ENCODE measurements at regions not wholly inside any gene's neighbourhood (a gene's known extent, or its start where the extent isn't known, plus 50 kb on each side); places are given as distances from the start of the nearest gene placed in this dataset.

DNA sequence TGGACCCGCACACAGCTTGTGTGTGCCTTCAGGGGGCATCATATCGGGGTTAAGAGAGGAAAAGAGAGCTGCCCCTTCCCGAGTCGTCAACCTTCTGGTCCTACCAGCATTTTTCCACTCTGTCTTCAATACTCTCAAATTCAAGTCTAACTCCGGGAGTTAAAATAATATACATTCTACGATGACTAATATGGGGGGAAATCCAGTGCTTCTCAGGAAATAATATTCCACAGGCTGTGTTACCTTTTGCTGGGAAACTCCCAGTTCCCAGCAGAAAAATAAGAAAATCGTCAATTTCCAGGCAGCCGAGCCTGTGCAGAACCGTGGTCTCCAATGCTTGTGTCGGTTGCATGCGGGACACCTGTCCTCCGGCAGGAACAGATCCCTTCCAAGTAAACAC lies 105.0 kb upstream of the FOXF1 start:
- ATAC-seq = no peak
- no peaks in the 10 kb centered on the region for H3K9me3 Mint-ChIP-seq

DNA sequence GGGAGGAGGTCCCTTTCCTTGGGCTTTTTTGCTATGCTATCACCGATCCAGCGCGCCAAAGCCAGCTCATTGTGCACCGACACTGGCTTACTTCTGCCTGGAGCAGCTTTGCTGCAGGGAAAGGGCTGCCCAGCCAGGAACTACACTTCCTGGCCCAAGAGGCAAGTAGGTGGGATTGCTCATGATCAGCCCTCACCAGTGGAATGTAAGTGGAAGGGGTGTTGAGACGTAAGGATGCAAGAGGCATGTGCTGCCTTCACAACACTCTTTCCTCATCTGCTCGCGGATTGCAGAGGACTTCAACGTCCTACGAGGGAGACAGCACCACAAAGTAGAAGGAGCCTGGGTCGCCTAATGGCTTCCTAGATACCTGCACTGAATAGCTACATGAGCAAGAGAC lies 104.3 kb upstream of the FOXF1 start:
- H3K27me3 Mint-ChIP-seq = peaks cover 36% of the 10 kb centered on the region
- H3K27ac Mint-ChIP-seq = no peak overlapping the region
- H3K4me1 Mint-ChIP-seq = no peaks in the 10 kb centered on the region
- no peak overlapping the region for H3K4me3 Mint-ChIP-seq
- H3K9me3 Mint-ChIP-seq = no peaks in the 10 kb centered on the region
- ATAC-seq = no peak
- no peaks in the 10 kb centered on the region for H3K36me3 Mint-ChIP-seq

More for the DNA sequence above, 105.0 kb upstream of the FOXF1 start:
- H3K36me3 Mint-ChIP-seq = no peaks in the 10 kb centered on the region
- no peaks in the 10 kb centered on the region for H3K4me1 Mint-ChIP-seq
- H3K27ac Mint-ChIP-seq = no peak overlapping the region
- peaks cover 36% of the 10 kb centered on the region for H3K27me3 Mint-ChIP-seq
- H3K4me3 Mint-ChIP-seq = no peak overlapping the region

GRCh38 chr16:86408685-86409084 lies 101.6 kb upstream of the FOXF1 start:
- Mint-ChIP-seq H3K27ac (no peak overlapping the region), H3K4me3 (no peak overlapping the region), H3K36me3 (no peaks in the 10 kb centered on the region), H3K9me3 (peaks cover 7% of the 10 kb centered on the region), H3K27me3 (peaks cover 44% of the 10 kb centered on the region), H3K4me1 (no peaks in the 10 kb centered on the region)
- ATAC-seq = no peak

DNA sequence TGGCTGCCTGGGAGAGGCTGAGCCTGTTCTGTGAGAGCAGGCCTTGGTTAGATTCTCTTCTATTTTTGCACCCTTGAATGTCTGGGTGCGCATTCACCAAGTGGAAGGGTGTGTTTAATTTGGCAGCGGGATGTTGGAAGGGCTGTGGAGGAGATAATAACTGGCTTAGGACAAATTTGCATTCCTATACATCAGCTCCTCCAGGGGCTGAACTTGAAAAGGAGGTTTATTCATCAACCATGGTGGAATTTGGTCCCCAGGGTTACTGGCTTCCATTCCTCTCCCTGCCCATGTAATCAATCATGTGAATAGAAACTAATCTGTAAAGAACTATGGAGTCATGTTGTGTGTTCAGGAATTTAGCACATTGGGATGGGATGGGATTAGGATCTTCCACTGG lies 100.2 kb upstream of the FOXF1 start:
- H3K27me3 Mint-ChIP-seq = peaks cover 41% of the 10 kb centered on the region
- ATAC-seq = no peak

DNA sequence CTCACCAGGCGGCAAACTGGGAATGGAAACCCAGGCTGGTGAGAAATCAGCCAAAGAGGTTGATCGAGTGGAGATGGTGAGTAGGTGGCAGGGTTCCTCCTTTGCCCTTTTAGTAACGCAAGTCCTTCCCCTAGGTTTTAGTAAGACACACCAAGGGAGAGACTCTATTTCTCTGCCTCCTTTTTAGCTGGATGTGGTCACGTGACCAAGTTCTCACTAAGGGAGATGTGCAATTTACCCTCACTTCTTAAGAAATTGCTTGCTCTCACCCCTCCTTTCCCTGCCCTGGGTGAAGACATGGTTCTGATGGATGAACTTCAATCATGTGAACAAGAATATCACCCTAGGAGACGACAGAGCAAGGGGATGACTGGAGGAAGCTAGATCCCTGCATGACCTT lies 99.8 kb upstream of the FOXF1 start:
- no peaks in the 10 kb centered on the region for H3K36me3 Mint-ChIP-seq
- peaks cover 7% of the 10 kb centered on the region for H3K9me3 Mint-ChIP-seq
- H3K4me1 Mint-ChIP-seq = no peaks in the 10 kb centered on the region
- H3K4me3 Mint-ChIP-seq = no peak overlapping the region
- H3K27ac Mint-ChIP-seq = no peak overlapping the region
- no peak for ATAC-seq
- peaks cover 36% of the 10 kb centered on the region for H3K27me3 Mint-ChIP-seq

More for the DNA sequence above, 100.2 kb upstream of the FOXF1 start:
- H3K36me3 Mint-ChIP-seq = no peaks in the 10 kb centered on the region
- no peaks in the 10 kb centered on the region for H3K4me1 Mint-ChIP-seq
- H3K9me3 Mint-ChIP-seq = peaks cover 7% of the 10 kb centered on the region
- no peak overlapping the region for H3K4me3 Mint-ChIP-seq
- no peak overlapping the region for H3K27ac Mint-ChIP-seq

GRCh38 chr16:86411897-86412296 lies 98.4 kb upstream of the FOXF1 start:
- Mint-ChIP-seq H3K36me3 (no peaks in the 10 kb centered on the region), H3K4me3 (no peak overlapping the region), H3K9me3 (peaks cover 7% of the 10 kb centered on the region), H3K4me1 (no peaks in the 10 kb centered on the region), H3K27me3 (peaks cover 44% of the 10 kb centered on the region), H3K27ac (no peak overlapping the region)
- ATAC-seq = no peak

GRCh38 chr16:86414991-86415740 lies 95.2 kb upstream of the FOXF1 start:
- Mint-ChIP-seq H3K4me1 (no peaks in the 10 kb centered on the region), H3K27ac (no peak overlapping the region), H3K27me3 (peaks cover 19% of the 10 kb centered on the region), H3K9me3 (peaks cover 7% of the 10 kb centered on the region), H3K4me3 (no peak overlapping the region), H3K36me3 (no peaks in the 10 kb centered on the region)
- ATAC-seq = no peak

- H3K4me3 Mint-ChIP-seq = no peak overlapping the region
- ATAC-seq = no peak
- no peaks in the 10 kb centered on the region for H3K4me1 Mint-ChIP-seq
- no peaks in the 10 kb centered on the region for H3K36me3 Mint-ChIP-seq
- peaks cover 2% of the 10 kb centered on the region for H3K9me3 Mint-ChIP-seq
- no peak overlapping the region for H3K27ac Mint-ChIP-seq
- H3K27me3 Mint-ChIP-seq = peaks cover 9% of the 10 kb centered on the region
These were observed 91.3 kb upstream of the FOXF1 start for GRCh38 chr16:86418981-86419380.

DNA sequence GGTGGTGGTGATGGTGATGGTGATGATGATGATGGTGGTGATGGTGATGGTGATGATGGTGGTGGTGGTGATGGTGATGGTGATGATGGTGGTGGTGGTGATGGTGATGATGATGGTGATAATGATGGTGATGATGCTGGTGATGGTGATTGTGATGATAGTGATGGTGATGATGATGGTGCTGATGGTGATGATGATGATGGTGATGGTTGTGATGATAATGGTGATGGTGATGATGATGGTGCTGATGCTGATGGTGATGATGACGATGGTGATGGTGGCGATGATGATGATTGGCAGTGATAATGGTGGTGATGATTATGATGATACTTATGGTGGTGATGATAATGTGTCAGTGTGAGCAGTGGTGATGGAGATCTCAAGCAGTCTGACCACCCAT lies 90.8 kb upstream of the FOXF1 start:
- no peak overlapping the region for H3K27ac Mint-ChIP-seq
- H3K36me3 Mint-ChIP-seq = no peaks in the 10 kb centered on the region
- H3K4me3 Mint-ChIP-seq = no peak overlapping the region
- H3K9me3 Mint-ChIP-seq = peaks cover 2% of the 10 kb centered on the region
- no peak for ATAC-seq
- peaks cover 9% of the 10 kb centered on the region for H3K27me3 Mint-ChIP-seq
- no peaks in the 10 kb centered on the region for H3K4me1 Mint-ChIP-seq

GRCh38 chr16:86421995-86422394 lies 88.3 kb upstream of the FOXF1 start:
- ATAC-seq = no peak

DNA sequence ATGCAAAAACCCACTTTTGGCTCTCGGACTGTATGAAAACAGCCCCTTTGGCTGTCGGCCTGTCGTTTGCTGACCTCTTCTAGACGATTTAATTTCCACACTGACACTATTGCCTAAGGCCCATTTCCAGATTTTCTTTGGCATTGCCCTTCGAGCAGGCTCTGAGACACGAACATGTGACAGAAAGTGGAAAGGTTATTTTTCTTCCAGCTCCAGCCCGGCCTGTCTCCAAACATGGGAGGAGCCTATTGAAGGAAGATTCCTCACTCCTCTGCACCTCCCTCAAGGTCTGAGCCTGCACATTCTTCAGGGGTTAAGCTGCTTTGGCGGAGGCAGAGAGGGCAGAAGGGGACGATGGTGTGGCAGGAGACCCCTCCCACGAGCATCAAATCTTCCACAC lies 85.9 kb upstream of the FOXF1 start:
- no peak overlapping the region for H3K4me3 Mint-ChIP-seq
- peaks cover 34% of the 10 kb centered on the region for H3K27me3 Mint-ChIP-seq
- peaks cover 2% of the 10 kb centered on the region for H3K9me3 Mint-ChIP-seq
- no peak overlapping the region for H3K27ac Mint-ChIP-seq
- H3K36me3 Mint-ChIP-seq = no peaks in the 10 kb centered on the region
- no peaks in the 10 kb centered on the region for H3K4me1 Mint-ChIP-seq
- no peak for ATAC-seq

More at GRCh38 chr16:86421995-86422394, 88.3 kb upstream of the FOXF1 start:
- no peak overlapping the region for H3K4me3 Mint-ChIP-seq
- no peaks in the 10 kb centered on the region for H3K4me1 Mint-ChIP-seq
- H3K36me3 Mint-ChIP-seq = no peaks in the 10 kb centered on the region
- H3K27ac Mint-ChIP-seq = no peak overlapping the region
- H3K27me3 Mint-ChIP-seq = peaks cover 11% of the 10 kb centered on the region
- peaks cover 2% of the 10 kb centered on the region for H3K9me3 Mint-ChIP-seq

GRCh38 chr16:86424985-86425384 lies 85.3 kb upstream of the FOXF1 start:
- no peak overlapping the region for H3K27ac Mint-ChIP-seq
- H3K9me3 Mint-ChIP-seq = peaks cover 2% of the 10 kb centered on the region

GRCh38 chr16:86426063-86426642 lies 84.2 kb upstream of the FOXF1 start:
- Mint-ChIP-seq H3K9me3 (peaks cover 2% of the 10 kb centered on the region), H3K36me3 (no peaks in the 10 kb centered on the region), H3K4me3 (no peak overlapping the region), H3K27ac (no peak overlapping the region), H3K4me1 (no peaks in the 10 kb centered on the region), H3K27me3 (peaks cover 37% of the 10 kb centered on the region)
- ATAC-seq = no peak

More at GRCh38 chr16:86424985-86425384, 85.3 kb upstream of the FOXF1 start:
- Mint-ChIP-seq H3K27me3 (peaks cover 37% of the 10 kb centered on the region), H3K36me3 (no peaks in the 10 kb centered on the region), H3K4me1 (no peaks in the 10 kb centered on the region), H3K4me3 (no peak overlapping the region)
- ATAC-seq = no peak

GRCh38 chr16:86427433-86427851 lies 82.9 kb upstream of the FOXF1 start:
- H3K36me3 Mint-ChIP-seq = no peaks in the 10 kb centered on the region

DNA sequence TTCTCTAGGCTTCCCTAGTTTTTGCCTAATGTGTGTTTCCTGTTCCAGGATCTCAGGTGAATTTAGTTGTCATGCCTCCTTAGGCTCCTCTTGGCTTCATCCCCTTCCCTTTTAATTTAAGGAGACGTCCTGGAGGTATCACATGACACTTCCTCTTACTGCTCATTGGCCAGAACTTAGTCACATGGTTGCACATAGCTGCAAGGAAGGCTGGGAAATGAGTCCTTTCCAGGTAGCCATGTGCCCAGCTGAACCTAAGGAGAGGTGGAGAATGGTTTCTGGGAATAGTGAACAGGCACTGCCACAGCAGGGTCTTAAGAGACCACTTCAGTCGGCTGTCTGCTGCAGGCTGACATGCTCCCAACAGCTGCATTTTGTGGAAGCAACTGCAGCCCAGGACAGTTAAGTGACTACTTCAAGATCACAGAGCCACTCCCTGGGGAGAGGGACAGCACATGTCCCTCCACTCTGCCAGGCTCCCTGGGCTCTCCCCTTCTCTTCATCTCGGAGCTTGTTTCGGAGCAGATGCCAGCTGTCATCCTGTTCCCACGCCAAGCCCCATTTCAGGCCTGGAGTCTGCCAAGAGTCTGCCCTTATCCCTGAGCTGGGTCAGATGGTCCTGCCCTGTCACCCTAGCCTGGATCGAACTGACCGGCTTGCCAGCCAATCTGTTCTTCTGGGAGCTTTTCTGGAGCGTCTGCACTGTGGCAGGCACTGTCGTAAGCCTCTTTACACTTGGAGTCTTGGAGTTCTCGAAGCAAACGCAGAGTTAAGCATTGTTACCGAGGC lies 81.4 kb upstream of the FOXF1 start:
- no peaks in the 10 kb centered on the region for H3K9me3 Mint-ChIP-seq
- H3K36me3 Mint-ChIP-seq = no peaks in the 10 kb centered on the region
- no peak overlapping the region for H3K4me3 Mint-ChIP-seq
- no peaks in the 10 kb centered on the region for H3K4me1 Mint-ChIP-seq
- ATAC-seq = no peak
- H3K27ac Mint-ChIP-seq = no peak overlapping the region
- peaks cover 37% of the 10 kb centered on the region for H3K27me3 Mint-ChIP-seq

More at GRCh38 chr16:86427433-86427851, 82.9 kb upstream of the FOXF1 start:
- Mint-ChIP-seq H3K4me1 (no peaks in the 10 kb centered on the region), H3K9me3 (no peaks in the 10 kb centered on the region), H3K27ac (no peak overlapping the region), H3K27me3 (peaks cover 37% of the 10 kb centered on the region), H3K4me3 (no peak overlapping the region)
- no peak for ATAC-seq

Data from stimulated activated memory B cell treated with anti-CD40 and anti-IgM and Interleukin-4, amounts not matched to agents 10 μg/mL and 1 μg/mL and 100 μg/mL, for 72 hours (primary cell).